GM23338 (cell line): ENCODE measurements at regions not wholly inside any gene's neighbourhood (a gene's known extent, or its start where the extent isn't known, plus 50 kb on each side); places are given as distances from the start of the nearest gene placed in this dataset.

Source experiments
- ATAC-seq: fragments of 200-7000 bp; cut with Tn5 transposase; 3 replicates; pipeline ENCODE4 v1.9.1; 2020
- DNase-seq: peaks from one replicate; pipeline ENCODE4 v3.0.0-alpha.2; 2015; ENCODE audit warnings: low spot score
- H2AFZ ChIP-seq: fragments of 200-600 bp; sonication (generic); 2 replicates; pipeline ENCODE4 v1.8.0; 2016; ENCODE audit warnings: antibody characterized with exemption, mild to moderate bottlenecking, moderate library complexity
- H3F3A ChIP-seq: fragments of 200-600 bp; sonication (generic); replicated peaks from 2 replicates; pipeline ENCODE4 v1.8.0; 2017; ENCODE audit warnings: antibody characterized with exemption, mixed run types, low read depth
- H3K27ac ChIP-seq: fragments of 200-600 bp; sonication (generic); 2 replicates; pipeline ENCODE4 v1.6.1; 2016; ENCODE audit warnings: low read depth
- H3K27me3 ChIP-seq: fragments of 200-600 bp; sonication (generic); 2 replicates; pipeline ENCODE4 v1.8.0; 2016; ENCODE audit warnings: mild to moderate bottlenecking, mixed run types, moderate library complexity; ENCODE audit not compliant: insufficient read depth
- H3K36me3 ChIP-seq: fragments of 200-600 bp; sonication (generic); 2 replicates; pipeline ENCODE4 v1.8.0; 2016; ENCODE audit warnings: mild to moderate bottlenecking; ENCODE audit not compliant: insufficient read depth
- H3K4me1 ChIP-seq: fragments of 200-600 bp; sonication (generic); 2 replicates; pipeline ENCODE4 v1.8.0; 2016; ENCODE audit warnings: mild to moderate bottlenecking, moderate library complexity; ENCODE audit not compliant: insufficient read depth
- H3K4me2 ChIP-seq: fragments of 200-600 bp; sonication (generic); 2 replicates; pipeline ENCODE4 v1.7.1; 2017; ENCODE audit warnings: mixed run types
- H3K4me3 ChIP-seq: fragments of 200-600 bp; sonication (generic); 2 replicates; pipeline ENCODE4 v1.6.1; 2016; ENCODE audit warnings: mixed run types
- H3K79me2 ChIP-seq: fragments of 200-600 bp; sonication (generic); replicated peaks from 2 replicates; pipeline ENCODE4 v1.8.0; 2017; ENCODE audit warnings: mild to moderate bottlenecking; ENCODE audit not compliant: insufficient read depth
- H3K9me2 ChIP-seq: fragments of 200-600 bp; sonication (generic); 2 replicates; pipeline ENCODE4 v1.8.0; 2017; ENCODE audit not compliant: insufficient read depth
- H4K20me1 ChIP-seq: fragments of 200-600 bp; sonication (generic); replicated peaks from 2 replicates; pipeline ENCODE4 v1.8.0; 2017; ENCODE audit warnings: mild to moderate bottlenecking; ENCODE audit not compliant: insufficient read depth
- H3K27ac Mint-ChIP-seq: 2 replicates; pipeline ENCODE4 v1.8.0; 2020; ENCODE audit warnings: inconsistent platforms, mild to moderate bottlenecking, moderate library complexity, mixed read lengths
- H3K27me3 Mint-ChIP-seq: 3 replicates; pipeline ENCODE4 v1.8.0; 2022; ENCODE audit warnings: low read depth, mild to moderate bottlenecking, moderate library complexity, mixed read lengths, inconsistent platforms; ENCODE audit not compliant: insufficient read depth, poor library complexity
- H3K36me3 Mint-ChIP-seq: 3 replicates; pipeline ENCODE4 v1.8.0; 2021; ENCODE audit warnings: low read depth, mild to moderate bottlenecking, inconsistent platforms, moderate library complexity, mixed read lengths
- H3K4me1 Mint-ChIP-seq: 3 replicates; pipeline ENCODE4 v1.8.0; 2020; ENCODE audit warnings: mild to moderate bottlenecking, inconsistent platforms, mixed read lengths
- H3K4me3 Mint-ChIP-seq: 3 replicates; pipeline ENCODE4 v1.8.0; 2021; ENCODE audit warnings: moderate library complexity, mild to moderate bottlenecking, inconsistent platforms, mixed read lengths
- H3K9me3 Mint-ChIP-seq: 3 replicates; pipeline ENCODE4 v1.8.0; 2020; ENCODE audit warnings: moderate library complexity, mild to moderate bottlenecking, inconsistent platforms, mixed read lengths
- CREB1 ChIP-seq: fragments of 250-450 bp; sonication (Bioruptor Pico); IDR thresholded peaks from 2 replicates; pipeline ENCODE4 v1.5.0; 2020; ENCODE audit warnings: low read depth, mild to moderate bottlenecking, moderate library complexity
- CTCF ChIP-seq, 2 experiments: fragments of 200-600 bp in 1 of 2; sonication (generic) in 1 of 2; conservative IDR thresholded peaks; 2 replicates each; pipeline versions ENCODE4 v1.5.1 to v1.6.1; 2016 to 2017; ENCODE audit warnings: antibody characterized with exemption in 2 of 2, low read depth in 2 of 2, mild to moderate bottlenecking in 2 of 2, moderate library complexity in 1 of 2
- ETS1 ChIP-seq: IDR thresholded peaks from 2 replicates; pipeline ENCODE4 v1.6.1; 2016; ENCODE audit warnings: antibody characterized with exemption
- EZH2 ChIP-seq: fragments of 200-600 bp; sonication (generic); IDR thresholded peaks from one replicate; pipeline ENCODE4 v1.8.0; 2017; ENCODE audit warnings: antibody characterized with exemption, mild to moderate bottlenecking, low read depth; ENCODE audit not compliant: unreplicated experiment
- EZH2phosphoT487 ChIP-seq: fragments of 200-600 bp; sonication (generic); IDR thresholded peaks from one replicate; pipeline ENCODE4 v1.8.1; 2018; ENCODE audit warnings: antibody characterized with exemption; ENCODE audit not compliant: unreplicated experiment
- JUNB ChIP-seq: IDR thresholded peaks from one replicate; pipeline ENCODE4 v1.6.1; 2016; ENCODE audit warnings: antibody characterized with exemption; ENCODE audit not compliant: unreplicated experiment
- NANOG ChIP-seq: IDR thresholded peaks from 2 replicates; pipeline ENCODE4 v1.6.1; 2016; ENCODE audit warnings: antibody characterized with exemption, borderline replicate concordance
- POLR2AphosphoS5 ChIP-seq: IDR thresholded peaks from 2 replicates; pipeline ENCODE4 v1.6.1; 2016; ENCODE audit warnings: antibody characterized with exemption, low read depth
- REST ChIP-seq: IDR thresholded peaks from one replicate; pipeline ENCODE4 v1.6.1; 2018; ENCODE audit warnings: antibody characterized with exemption; ENCODE audit not compliant: unreplicated experiment
- STAT1 ChIP-seq: IDR thresholded peaks from one replicate; pipeline ENCODE4 v1.6.1; 2016; ENCODE audit warnings: antibody characterized with exemption; ENCODE audit not compliant: unreplicated experiment
- ZNF114 ChIP-seq: fragments of 250-450 bp; sonication (Bioruptor Pico); IDR thresholded peaks from 2 replicates; pipeline ENCODE4 v1.5.0; 2020; ENCODE audit warnings: mild to moderate bottlenecking, moderate library complexity
- ZNF331 ChIP-seq: fragments of 250-450 bp; sonication (Bioruptor Pico); IDR thresholded peaks from 2 replicates; pipeline ENCODE4 v1.5.0; 2020; ENCODE audit warnings: low read depth, mild to moderate bottlenecking, moderate library complexity
- ZNF462 ChIP-seq: fragments of 250-450 bp; sonication (Bioruptor Pico); IDR thresholded peaks from 2 replicates; pipeline ENCODE4 v1.5.0; 2020; ENCODE audit warnings: mild to moderate bottlenecking, moderate library complexity

- Histone ChIP-seq H4K20me1 (no peaks in the 10 kb centered on the region), H3K4me1 (no peaks in the 10 kb centered on the region), H3K4me3 (no peak overlapping the region), H3K27me3 (no peaks in the 10 kb centered on the region), H3K27ac (no peak overlapping the region), H3K4me2 (no peak overlapping the region), H3K79me2 (no peaks in the 10 kb centered on the region), H2AFZ (no peak overlapping the region), H3K36me3 (no peaks in the 10 kb centered on the region), H3K9me2 (peaks cover 15% of the 10 kb centered on the region; the same call in 1 of the 2 replicates), H3F3A (no peaks in the 10 kb centered on the region)
- ATAC-seq: no peak
- no peak for TF ChIP-seq CTCF (conservative IDR thresholded peaks at IDR 0.05; ENCODE audit: low read depth in 2 of 2)
- TF ChIP-seq ZNF114 (CRISPR knock-in tag): no peak
- TF ChIP-seq STAT1: no peak
- TF ChIP-seq EZH2phosphoT487: no peak
- TF ChIP-seq ZNF331 (CRISPR knock-in tag): no peak
- TF ChIP-seq ZNF462 (CRISPR knock-in tag): no peak
- no peak for TF ChIP-seq JUNB
- no peak for TF ChIP-seq REST
- TF ChIP-seq POLR2AphosphoS5: no peak
- no peak for TF ChIP-seq EZH2
- no peak for TF ChIP-seq ETS1
- TF ChIP-seq CREB1 (CRISPR knock-in tag): no peak
- TF ChIP-seq NANOG: no peak
- no peak overlapping the region for H3K4me3 Mint-ChIP-seq
- no peak overlapping the region; the same call in 1 of the 2 replicates for H3K27ac Mint-ChIP-seq
- no peaks in the 10 kb centered on the region; the same call in 2 of the 3 replicates for H3K9me3 Mint-ChIP-seq
- H3K27me3 Mint-ChIP-seq: peaks cover 1% of the 10 kb centered on the region
- H3K36me3 Mint-ChIP-seq: no peaks in the 10 kb centered on the region
- no peak for DNase-seq
- 0 out of 3 replicates have a peak, but pooled peaks cover 2% of the 10 kb centered on the region for H3K4me1 Mint-ChIP-seq
Measured at GRCh38 chr2:215753808-215754207, 259.5 kb downstream of the MREG start.
